ENCODE measurements at regions not wholly inside any gene's neighbourhood (a gene's known extent, or its start where the extent isn't known, plus 50 kb on each side); places are given as distances from the start of the nearest gene placed in this dataset.

- Histone ChIP-seq H3K4me3 (ENCODE audit: low read length) (no peak overlapping the region), H3K27me3 (ENCODE audit: control insufficient read depth, low read length) (no peaks in the 10 kb centered on the region), H3K9me3 (ENCODE audit: control insufficient read depth, insufficient read depth, low read length) (no peaks in the 10 kb centered on the region), H3F3A (ENCODE audit: control insufficient read depth, insufficient read depth) (no peaks in the 10 kb centered on the region), H3K4me1 (ENCODE audit: control insufficient read depth, low read length) (no peaks in the 10 kb centered on the region), H3K36me3 (ENCODE audit: control insufficient read depth, low read length) (no peaks in the 10 kb centered on the region), H3K4me2 (ENCODE audit: low read length) (no peak overlapping the region), H3K79me2 (ENCODE audit: control insufficient read depth, low read length) (no peaks in the 10 kb centered on the region), H3K9me2 (replicated peaks; ENCODE audit: control insufficient read depth, low read length) (no peaks in the 10 kb centered on the region), H3K27ac (ENCODE audit: low read depth, low read length) (no peak overlapping the region), H4K20me1 (ENCODE audit: control insufficient read depth, insufficient read depth, low read depth, low read length) (no peaks in the 10 kb centered on the region)
- TF ChIP-seq CTCF (IDR thresholded peaks at IDR 0.05; ENCODE audit: low read depth, low read length, poor library complexity, severe bottlenecking) (no peak), EZH2phosphoT487 (IDR thresholded peaks at IDR 0.05; ENCODE audit: borderline replicate concordance, low read length) (no peak)
These were observed 805.5 kb downstream of the BRD1 start for GRCh38 chr22:49021926-49022815.

GRCh38 chr22:49021131-49021925 lies 806.3 kb downstream of the BRD1 start:
- Histone ChIP-seq H3K4me1 (ENCODE audit: control insufficient read depth, low read length) (no peaks in the 10 kb centered on the region), H3K9me3 (ENCODE audit: control insufficient read depth, insufficient read depth, low read length) (no peaks in the 10 kb centered on the region), H3K27me3 (ENCODE audit: control insufficient read depth, low read length) (no peaks in the 10 kb centered on the region), H3K9me2 (replicated peaks; ENCODE audit: control insufficient read depth, low read length) (no peaks in the 10 kb centered on the region), H3F3A (ENCODE audit: control insufficient read depth, insufficient read depth) (no peaks in the 10 kb centered on the region), H3K4me3 (ENCODE audit: low read length) (no peak overlapping the region), H3K79me2 (ENCODE audit: control insufficient read depth, low read length) (no peaks in the 10 kb centered on the region), H4K20me1 (ENCODE audit: control insufficient read depth, insufficient read depth, low read depth, low read length) (no peaks in the 10 kb centered on the region), H3K4me2 (ENCODE audit: low read length) (no peak overlapping the region), H3K27ac (ENCODE audit: low read depth, low read length) (no peak overlapping the region), H3K36me3 (ENCODE audit: control insufficient read depth, low read length) (no peaks in the 10 kb centered on the region)
- TF ChIP-seq EZH2phosphoT487 (IDR thresholded peaks at IDR 0.05; ENCODE audit: borderline replicate concordance, low read length) = no peak
- no peak for TF ChIP-seq CTCF (IDR thresholded peaks at IDR 0.05; ENCODE audit: low read depth, low read length, poor library complexity, severe bottlenecking)

- Histone ChIP-seq H3K36me3 (ENCODE audit: control insufficient read depth, low read length) (no peaks in the 10 kb centered on the region), H3K27me3 (ENCODE audit: control insufficient read depth, low read length) (no peaks in the 10 kb centered on the region), H3K79me2 (ENCODE audit: control insufficient read depth, low read length) (no peaks in the 10 kb centered on the region), H3K9me3 (ENCODE audit: control insufficient read depth, insufficient read depth, low read length) (no peaks in the 10 kb centered on the region), H3K4me3 (ENCODE audit: low read length) (no peak overlapping the region), H4K20me1 (ENCODE audit: control insufficient read depth, insufficient read depth, low read depth, low read length) (no peaks in the 10 kb centered on the region), H3K4me2 (ENCODE audit: low read length) (no peak overlapping the region), H3K4me1 (ENCODE audit: control insufficient read depth, low read length) (no peaks in the 10 kb centered on the region), H3F3A (ENCODE audit: control insufficient read depth, insufficient read depth) (no peaks in the 10 kb centered on the region), H3K9me2 (replicated peaks; ENCODE audit: control insufficient read depth, low read length) (no peaks in the 10 kb centered on the region), H3K27ac (ENCODE audit: low read depth, low read length) (no peak overlapping the region)
- TF ChIP-seq EZH2phosphoT487 (IDR thresholded peaks at IDR 0.05; ENCODE audit: borderline replicate concordance, low read length) = no peak
- TF ChIP-seq CTCF (IDR thresholded peaks at IDR 0.05; ENCODE audit: low read depth, low read length, poor library complexity, severe bottlenecking) = no peak
These were observed 807.6 kb downstream of the BRD1 start for GRCh38 chr22:49019737-49020713.
